Lung (tissue), 11 donors: ENCODE measurements at regions not wholly inside any gene's neighbourhood (a gene's known extent, or its start where the extent isn't known, plus 50 kb on each side); places are given as distances from the start of the nearest gene placed in this dataset.

ENCODE experiments used
- ATAC-seq: fragments of 200-7000 bp; cut with Tn5 transposase; one replicate; pipeline ENCODE4 v1.9.1; 2020; ENCODE audit warnings: moderate number of reproducible peaks; ENCODE audit not compliant: insufficient read depth, low FRiP score
- DNase-seq, 3 donors: peaks; one replicate each; pipeline ENCODE4 v3.0.0-alpha.2; 2013 to 2017
- H3K27ac ChIP-seq, 2 donors: one replicate each; pipeline ENCODE4 v1.5.1; 2013; ENCODE audit warnings: mild to moderate bottlenecking in 2 of 2, moderate library complexity in 2 of 2, control low read depth in 1 of 2, inconsistent platforms in 1 of 2, low read depth in 1 of 2, low read length in 1 of 2
- H3K27me3 ChIP-seq, 3 donors: one replicate each; pipeline ENCODE4 v1.5.1; 2013; ENCODE audit warnings: low read length in 2 of 3; ENCODE audit not compliant: control insufficient read depth in 3 of 3, insufficient read depth in 3 of 3
- H3K36me3 ChIP-seq, 4 donors: one replicate each; pipeline ENCODE4 v1.5.1; 2013; ENCODE audit warnings: low read length in 4 of 4, mild to moderate bottlenecking in 1 of 4, moderate library complexity in 1 of 4; ENCODE audit not compliant: control insufficient read depth in 4 of 4, insufficient read depth in 4 of 4
- H3K4me1 ChIP-seq, 5 donors: one replicate each; pipeline ENCODE4 v1.5.1; 2013; ENCODE audit warnings: low read length in 5 of 5, mild to moderate bottlenecking in 2 of 5, moderate library complexity in 1 of 5; ENCODE audit not compliant: control insufficient read depth in 5 of 5, insufficient read depth in 5 of 5
- H3K4me3 ChIP-seq: one replicate; pipeline ENCODE4 v1.5.1; 2013; ENCODE audit warnings: mild to moderate bottlenecking, control low read depth, moderate library complexity
- H3K9ac ChIP-seq, 2 donors: one replicate each; pipeline ENCODE4 v1.5.1; 2013; ENCODE audit warnings: low read length in 2 of 2, control low read depth in 1 of 2; ENCODE audit not compliant: insufficient read depth in 1 of 2
- H3K9me3 ChIP-seq, 4 donors: one replicate each; pipeline ENCODE4 v1.5.1; 2013; ENCODE audit warnings: low read length in 3 of 4, mild to moderate bottlenecking in 1 of 4, moderate library complexity in 1 of 4; ENCODE audit not compliant: control insufficient read depth in 4 of 4, insufficient read depth in 3 of 4
- CTCF ChIP-seq: IDR thresholded peaks from 2 replicates; pipeline ENCODE4 v1.5.1; 2012; ENCODE audit warnings: mild to moderate bottlenecking; ENCODE audit errors: control extremely low read depth, extremely low read depth
- WGBS, 2 donors: extraction: QIAGEN DNeasy Blood & Tissue Kit; methylation state at CpG; one replicate each; pipeline ENCODE4 v1.1.7; 2013; 5-methylcytosine and 5-hydroxymethylcytosine counted together
- donor health status: control.
- donor health status: control.
- donor health status: Bipolar disorder and iron deficiency.
- donor health status: healthy.
- donor health status: DM: yes; HTN: yes; CAD: no.

GRCh38 chr3:80152692-80153091, 384.9 kb upstream of the ROBO1 start:
- no peak for ATAC-seq
- TF ChIP-seq CTCF = no peak
- H3K36me3 ChIP-seq = no peaks in the 10 kb centered on the region
- DNase-seq = no peak
- 62 to 71% methylated on average over 3 of the region's 3 CpGs for WGBS, 2 donors
- no peak overlapping the region for H3K4me3 ChIP-seq
- no peaks in the 10 kb centered on the region for H3K27me3 ChIP-seq
- H3K9me3 ChIP-seq = peaks cover 0 to 5% (median 0%) of the 10 kb centered on the region in 4 donors
- H3K9ac ChIP-seq = no peak overlapping the region
- H3K27ac ChIP-seq = no peak overlapping the region
- no peaks in the 10 kb centered on the region for H3K4me1 ChIP-seq

- H3K9me3 ChIP-seq = peaks cover 0 to 6% (median under 1%) of the 10 kb centered on the region in 4 donors
- H3K27me3 ChIP-seq = no peaks in the 10 kb centered on the region
- no peaks in the 10 kb centered on the region for H3K36me3 ChIP-seq
- ATAC-seq (no peak), DNase-seq (no peak)
- no peak overlapping the region for H3K4me3 ChIP-seq
- no peak for TF ChIP-seq CTCF
- H3K9ac ChIP-seq = no peak overlapping the region
- H3K4me1 ChIP-seq = no peaks in the 10 kb centered on the region
- WGBS, 2 donors = 82 to 86% methylated on average over 4 of the region's 4 CpGs
- no peak overlapping the region for H3K27ac ChIP-seq
These were observed 374.9 kb upstream of the ROBO1 start for GRCh38 chr3:80142714-80143113.

GRCh38 chr3:80141557-80141956, 373.8 kb upstream of the ROBO1 start:
- no peak overlapping the region for H3K9ac ChIP-seq
- no peak overlapping the region for H3K27ac ChIP-seq
- H3K4me3 ChIP-seq = no peak overlapping the region
- TF ChIP-seq CTCF = no peak
- no peaks in the 10 kb centered on the region for H3K36me3 ChIP-seq
- 79 to 85% methylated on average over 2 of the region's 2 CpGs for WGBS, 2 donors
- H3K27me3 ChIP-seq = no peaks in the 10 kb centered on the region
- H3K9me3 ChIP-seq = peaks cover 0 to 3% (median under 1%) of the 10 kb centered on the region in 4 donors
- ATAC-seq = no peak
- H3K4me1 ChIP-seq = no peaks in the 10 kb centered on the region
- DNase-seq = no peak

GRCh38 chr3:80116281-80116680, 348.5 kb upstream of the ROBO1 start:
- no peak overlapping the region for H3K27ac ChIP-seq
- no peaks in the 10 kb centered on the region for H3K27me3 ChIP-seq
- DNase-seq (no peak), ATAC-seq (no peak)
- no peak overlapping the region for H3K9ac ChIP-seq
- H3K9me3 ChIP-seq = no peaks in the 10 kb centered on the region
- 80 to 91% methylated on average over 3 of the region's 3 CpGs for WGBS, 2 donors
- no peak overlapping the region for H3K4me3 ChIP-seq
- no peak for TF ChIP-seq CTCF
- no peaks in the 10 kb centered on the region for H3K36me3 ChIP-seq
- H3K4me1 ChIP-seq = no peaks in the 10 kb centered on the region
